ENCODE measurements at regions not wholly inside any gene's neighbourhood (a gene's known extent, or its start where the extent isn't known, plus 50 kb on each side); places are given as distances from the start of the nearest gene placed in this dataset.

DNA sequence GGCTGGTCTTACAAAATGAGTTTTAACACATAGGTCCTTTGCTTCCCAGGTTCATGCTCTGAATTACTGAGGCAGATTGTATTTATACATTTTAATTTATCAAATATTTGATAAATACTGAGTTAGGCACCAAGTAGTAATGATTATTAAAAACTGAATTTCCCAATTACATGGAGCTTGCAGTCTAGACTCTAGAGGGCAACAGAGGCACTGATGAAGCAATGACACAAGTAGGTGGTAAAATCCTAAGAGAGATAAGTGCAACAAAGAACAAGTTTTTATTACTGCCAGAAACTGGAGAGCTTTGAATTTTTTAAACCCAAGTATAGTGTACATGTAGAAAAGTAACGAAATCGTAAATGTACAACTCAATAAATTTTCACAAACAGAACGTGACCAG is 406.2 kb upstream of the RARB start:
- no peak for TF ChIP-seq EP300 (IDR thresholded peaks at IDR 0.05)
- TF ChIP-seq, protein P1, sequence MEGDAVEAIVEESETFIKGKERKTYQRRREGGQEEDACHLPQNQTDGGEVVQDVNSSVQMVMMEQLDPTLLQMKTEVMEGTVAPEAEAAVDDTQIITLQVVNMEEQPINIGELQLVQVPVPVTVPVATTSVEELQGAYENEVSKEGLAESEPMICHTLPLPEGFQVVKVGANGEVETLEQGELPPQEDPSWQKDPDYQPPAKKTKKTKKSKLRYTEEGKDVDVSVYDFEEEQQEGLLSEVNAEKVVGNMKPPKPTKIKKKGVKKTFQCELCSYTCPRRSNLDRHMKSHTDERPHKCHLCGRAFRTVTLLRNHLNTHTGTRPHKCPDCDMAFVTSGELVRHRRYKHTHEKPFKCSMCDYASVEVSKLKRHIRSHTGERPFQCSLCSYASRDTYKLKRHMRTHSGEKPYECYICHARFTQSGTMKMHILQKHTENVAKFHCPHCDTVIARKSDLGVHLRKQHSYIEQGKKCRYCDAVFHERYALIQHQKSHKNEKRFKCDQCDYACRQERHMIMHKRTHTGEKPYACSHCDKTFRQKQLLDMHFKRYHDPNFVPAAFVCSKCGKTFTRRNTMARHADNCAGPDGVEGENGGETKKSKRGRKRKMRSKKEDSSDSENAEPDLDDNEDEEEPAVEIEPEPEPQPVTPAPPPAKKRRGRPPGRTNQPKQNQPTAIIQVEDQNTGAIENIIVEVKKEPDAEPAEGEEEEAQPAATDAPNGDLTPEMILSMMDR (IDR thresholded peaks at IDR 0.05) = peak; percentile 20 to 30
- H3K9me3 ChIP-seq = no peaks in the 10 kb centered on the region
- no peak overlapping the region for H3K4me3 ChIP-seq
- WGBS = 79% methylated on average over 3 of the region's 3 CpGs
- no peak for DNase-seq (ENCODE audit: low spot score in 2 of 2)
- no peaks in the 10 kb centered on the region for H3K27me3 ChIP-seq
- no peak overlapping the region for H3K27ac ChIP-seq
- no peaks in the 10 kb centered on the region for H3K36me3 ChIP-seq
- H3K4me1 ChIP-seq = no peaks in the 10 kb centered on the region

- 90% methylated on average over 2 of the region's 2 CpGs for WGBS
Observed at GRCh38 chr3:25023876-25024275, 404.2 kb upstream of the RARB start.

DNA sequence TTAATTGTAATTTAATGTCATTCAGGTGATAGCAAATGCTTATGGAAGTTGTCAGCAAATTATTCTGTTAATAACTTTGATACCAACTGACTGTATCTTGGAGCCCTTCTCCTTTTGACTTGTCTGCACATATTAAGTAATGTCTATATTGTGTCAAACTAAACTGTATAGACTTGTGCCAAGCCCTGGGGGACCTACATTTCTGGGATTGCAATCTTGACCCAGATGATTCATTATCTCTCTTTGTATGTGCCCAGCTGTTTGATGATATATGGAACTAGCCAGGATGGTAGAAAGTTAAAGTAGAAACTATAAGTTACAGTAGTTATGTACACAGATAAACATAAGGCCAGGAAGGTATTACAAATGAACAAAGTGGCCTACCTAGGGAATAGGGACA is 402.8 kb upstream of the RARB start:
- H3K27me3 ChIP-seq = no peaks in the 10 kb centered on the region
- no peak for DNase-seq (ENCODE audit: low spot score in 2 of 2)
- no peaks in the 10 kb centered on the region for H3K36me3 ChIP-seq
- no peaks in the 10 kb centered on the region for H3K4me1 ChIP-seq
- no peak overlapping the region for H3K27ac ChIP-seq
- no peak overlapping the region for H3K4me3 ChIP-seq
- no peaks in the 10 kb centered on the region for H3K9me3 ChIP-seq
- TF ChIP-seq, protein P1 (IDR thresholded peaks at IDR 0.05) = no peak
- TF ChIP-seq POLR2A (IDR thresholded peaks at IDR 0.05) (no peak), POLR2AphosphoS5 (IDR thresholded peaks at IDR 0.05) (no peak), EP300 (IDR thresholded peaks at IDR 0.05) (no peak)

More at GRCh38 chr3:25023876-25024275, 404.2 kb upstream of the RARB start:
- no peaks in the 10 kb centered on the region for H3K27me3 ChIP-seq
- H3K4me3 ChIP-seq = no peak overlapping the region
- no peak for DNase-seq (ENCODE audit: low spot score in 2 of 2)
- TF ChIP-seq POLR2AphosphoS5 (IDR thresholded peaks at IDR 0.05) (no peak), EP300 (IDR thresholded peaks at IDR 0.05) (no peak), POLR2A (IDR thresholded peaks at IDR 0.05) (no peak)
- TF ChIP-seq, protein P1 (IDR thresholded peaks at IDR 0.05) = no peak
- no peaks in the 10 kb centered on the region for H3K36me3 ChIP-seq
- no peaks in the 10 kb centered on the region for H3K9me3 ChIP-seq
- no peak overlapping the region for H3K27ac ChIP-seq
- H3K4me1 ChIP-seq = no peaks in the 10 kb centered on the region

- DNase-seq (ENCODE audit: low spot score in 2 of 2) = no peak
- Histone ChIP-seq H3K27me3 (no peaks in the 10 kb centered on the region), H3K36me3 (no peaks in the 10 kb centered on the region), H3K4me1 (peaks cover 3% of the 10 kb centered on the region), H3K27ac (no peak overlapping the region), H3K4me3 (no peak overlapping the region), H3K9me3 (no peaks in the 10 kb centered on the region)
- TF ChIP-seq POLR2A (IDR thresholded peaks at IDR 0.05) (no peak), EP300 (IDR thresholded peaks at IDR 0.05) (no peak), POLR2AphosphoS5 (IDR thresholded peaks at IDR 0.05) (no peak)
- TF ChIP-seq, protein P1 (IDR thresholded peaks at IDR 0.05) = no peak
- 52% methylated on average over 3 of the region's 3 CpGs for WGBS
Observed at GRCh38 chr3:25027650-25028049, 400.4 kb upstream of the RARB start.

DNA sequence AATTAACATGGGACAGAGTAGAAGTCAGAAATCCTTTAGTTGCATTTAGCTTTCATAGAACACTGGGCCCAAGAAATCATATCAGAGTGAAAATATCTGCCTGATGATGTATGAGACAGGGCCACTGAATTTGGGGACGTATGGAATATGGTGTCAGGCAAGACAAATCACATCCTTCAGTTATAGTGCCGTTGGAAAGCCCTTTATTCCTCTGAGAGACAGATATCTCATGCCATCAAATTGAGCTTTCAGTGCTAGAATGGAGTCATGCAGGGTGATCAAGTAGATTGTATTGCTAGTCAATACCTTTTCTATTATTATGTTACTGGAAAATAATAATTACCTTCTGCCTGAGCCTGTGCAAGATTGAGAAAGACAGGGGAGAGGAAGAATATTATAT is 398.2 kb upstream of the RARB start:
- no peaks in the 10 kb centered on the region for H3K9me3 ChIP-seq
- no peak overlapping the region for H3K4me3 ChIP-seq
- no peaks in the 10 kb centered on the region for H3K27me3 ChIP-seq
- no peak overlapping the region for H3K27ac ChIP-seq
- no peak for DNase-seq (ENCODE audit: low spot score in 2 of 2)
- H3K4me1 ChIP-seq = peaks cover 3% of the 10 kb centered on the region
- TF ChIP-seq, protein P1 (IDR thresholded peaks at IDR 0.05) = no peak
- TF ChIP-seq POLR2AphosphoS5 (IDR thresholded peaks at IDR 0.05) (no peak), EP300 (IDR thresholded peaks at IDR 0.05) (no peak), POLR2A (IDR thresholded peaks at IDR 0.05) (no peak)
- 39% methylated on average over 2 of the region's 2 CpGs for WGBS
- no peaks in the 10 kb centered on the region for H3K36me3 ChIP-seq

Data from suprapubic skin (tissue), 4 donors.